GM12874 (cell line): ENCODE measurements at regions not wholly inside any gene's neighbourhood (a gene's known extent, or its start where the extent isn't known, plus 50 kb on each side); places are given as distances from the start of the nearest gene placed in this dataset.
A peak's percentile ranks its signal among the peaks of the same experiment; 100 is the strongest.

Experiments used
- CTCF ChIP-seq: IDR thresholded peaks from 2 replicates; pipeline ENCODE4 v1.5.1; 2011; ENCODE audit warnings: low read depth, mild to moderate bottlenecking, control low read depth, low read length, moderate library complexity; ENCODE audit not compliant: insufficient read depth

GRCh38 chr4:43089730-43090129 is 197.2 kb downstream of the GRXCR1 start:
- TF ChIP-seq CTCF = no peak

- TF ChIP-seq CTCF = no peak
These were observed 210.5 kb downstream of the GRXCR1 start for GRCh38 chr4:43103048-43103447.

GRCh38 chr4:43112139-43112538 is 219.6 kb downstream of the GRXCR1 start:
- no peak for TF ChIP-seq CTCF

GRCh38 chr4:43113196-43113595 is 220.7 kb downstream of the GRXCR1 start:
- TF ChIP-seq CTCF = no peak

- no peak for TF ChIP-seq CTCF
These were observed 234.1 kb downstream of the GRXCR1 start for GRCh38 chr4:43126595-43126994.

GRCh38 chr4:43130228-43131021 is 237.9 kb downstream of the GRXCR1 start:
- no peak for TF ChIP-seq CTCF

GRCh38 chr4:43132010-43132582 is 239.6 kb downstream of the GRXCR1 start:
- TF ChIP-seq CTCF = peak; percentile 76
